Activated CD4-positive, CD25-positive, alpha-beta regulatory T cell (primary cell): ENCODE measurements at regions not wholly inside any gene's neighbourhood (a gene's known extent, or its start where the extent isn't known, plus 50 kb on each side); places are given as distances from the start of the nearest gene placed in this dataset.
"Not testable (repeated sequence)": the region's sequence is repeated elsewhere in the genome, so short reads cannot be mapped to it uniquely, and the experiment has no call there.

Experiments
- DNase-seq, 4 experiments: peaks; one replicate each; lab custom pipeline; 2025; lab: John Stamatoyannopoulos, UW

DNA sequence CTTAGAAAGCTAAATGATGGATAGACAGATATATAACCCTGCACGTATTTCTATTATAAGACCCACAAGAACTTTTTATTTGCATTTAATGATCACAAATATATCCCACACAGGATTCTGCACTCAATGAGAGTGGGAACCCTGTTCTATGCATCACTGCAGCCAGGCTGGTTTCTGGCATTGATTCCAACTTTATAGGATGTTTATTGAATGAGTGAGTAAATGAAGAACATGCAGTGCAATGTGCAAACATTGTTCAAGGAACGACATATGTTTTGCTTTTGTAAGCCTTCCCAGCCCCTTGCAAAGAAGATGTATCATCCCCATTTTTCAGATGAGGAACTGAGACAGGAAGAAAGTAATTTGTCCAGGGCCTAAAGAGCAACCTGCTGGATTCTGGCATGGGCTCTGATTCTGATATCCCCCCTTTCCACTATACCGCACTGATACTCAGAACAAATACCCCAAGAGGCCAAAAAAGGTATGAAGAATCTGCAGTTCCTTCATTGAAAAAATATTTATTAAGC, 246.3 kb downstream of the LACC1 start:
- no peak for DNase-seq

GRCh38 chr13:44128552-44129001, 245.0 kb upstream of the SERP2 start:
- no peak for DNase-seq

GRCh38 chr13:44129418-44129817, 244.2 kb upstream of the SERP2 start:
- no peak for DNase-seq

DNA sequence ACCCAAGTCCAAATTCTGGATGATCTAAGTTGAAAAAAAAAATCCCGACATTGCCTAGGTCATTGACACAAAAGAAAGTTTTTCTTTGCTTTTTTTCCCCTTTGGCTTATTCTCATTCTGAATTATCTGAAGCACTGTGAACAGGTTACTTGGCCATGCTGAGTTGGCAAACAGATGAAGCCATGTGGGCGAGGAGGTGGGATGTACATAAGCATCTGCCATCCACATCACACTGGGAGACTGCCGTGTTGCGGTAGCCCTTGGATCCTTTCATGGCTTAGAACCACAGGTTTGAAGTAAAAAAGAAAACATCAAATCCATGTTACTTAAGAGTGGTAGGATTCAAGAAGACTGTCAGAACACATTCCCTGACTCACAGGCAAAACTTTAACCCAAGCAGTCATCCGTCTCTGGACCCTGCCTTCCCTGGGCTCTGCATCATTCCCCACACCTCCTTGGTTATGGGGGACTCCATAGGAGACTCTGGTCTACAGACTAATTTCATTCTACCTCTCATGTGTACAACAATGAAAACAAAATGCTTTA, 242.5 kb upstream of the SERP2 start:
- DNase-seq = no peak

DNA sequence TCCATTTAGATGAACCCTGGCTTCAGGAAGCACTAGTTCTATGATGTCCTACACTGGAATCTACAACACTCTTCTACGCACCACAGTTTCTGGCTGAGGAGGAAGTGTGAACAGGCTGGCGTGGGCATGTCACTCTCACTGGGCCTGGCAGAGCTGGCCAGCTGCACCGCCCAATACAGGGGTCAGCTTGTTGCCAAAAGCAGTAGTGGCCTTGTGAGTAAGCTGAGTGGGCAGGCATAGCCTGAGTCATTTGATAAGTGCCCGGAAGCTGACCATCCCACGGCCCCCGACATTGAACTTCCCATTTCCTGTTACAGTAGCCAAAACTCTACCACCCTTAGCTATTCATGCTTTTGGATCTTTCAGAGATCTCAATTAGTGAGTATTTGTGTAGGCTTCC, 240.9 kb upstream of the SERP2 start:
- DNase-seq = no peak

- DNase-seq = no peak
Measured at GRCh38 chr13:44133626-44134025, 240.0 kb upstream of the SERP2 start.

DNA sequence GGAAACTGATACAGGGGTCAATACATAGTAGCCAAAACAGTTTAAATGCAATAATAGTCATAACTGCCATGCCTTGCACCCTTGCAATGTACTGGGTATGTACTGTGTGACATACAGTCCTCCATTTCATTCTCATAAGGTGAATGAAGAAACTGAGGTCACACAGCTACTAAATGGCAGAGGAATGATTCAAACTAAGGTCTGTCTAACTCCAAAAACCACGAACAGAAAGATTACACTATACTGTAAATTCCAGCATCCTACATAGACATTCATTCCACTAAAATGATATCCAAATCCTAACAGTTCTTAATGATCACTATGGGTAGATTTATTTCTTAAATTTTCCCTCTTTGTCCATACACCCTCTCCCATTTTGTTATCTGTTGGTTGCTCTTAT, 238.1 kb upstream of the SERP2 start:
- no peak for DNase-seq

GRCh38 chr13:44136696-44137268, 236.8 kb upstream of the SERP2 start:
- no peak for DNase-seq

GRCh38 chr13:44137466-44137865, 236.2 kb upstream of the SERP2 start:
- DNase-seq = no peak

GRCh38 chr13:44140146-44140545, 233.5 kb upstream of the SERP2 start:
- no peak for DNase-seq

DNA sequence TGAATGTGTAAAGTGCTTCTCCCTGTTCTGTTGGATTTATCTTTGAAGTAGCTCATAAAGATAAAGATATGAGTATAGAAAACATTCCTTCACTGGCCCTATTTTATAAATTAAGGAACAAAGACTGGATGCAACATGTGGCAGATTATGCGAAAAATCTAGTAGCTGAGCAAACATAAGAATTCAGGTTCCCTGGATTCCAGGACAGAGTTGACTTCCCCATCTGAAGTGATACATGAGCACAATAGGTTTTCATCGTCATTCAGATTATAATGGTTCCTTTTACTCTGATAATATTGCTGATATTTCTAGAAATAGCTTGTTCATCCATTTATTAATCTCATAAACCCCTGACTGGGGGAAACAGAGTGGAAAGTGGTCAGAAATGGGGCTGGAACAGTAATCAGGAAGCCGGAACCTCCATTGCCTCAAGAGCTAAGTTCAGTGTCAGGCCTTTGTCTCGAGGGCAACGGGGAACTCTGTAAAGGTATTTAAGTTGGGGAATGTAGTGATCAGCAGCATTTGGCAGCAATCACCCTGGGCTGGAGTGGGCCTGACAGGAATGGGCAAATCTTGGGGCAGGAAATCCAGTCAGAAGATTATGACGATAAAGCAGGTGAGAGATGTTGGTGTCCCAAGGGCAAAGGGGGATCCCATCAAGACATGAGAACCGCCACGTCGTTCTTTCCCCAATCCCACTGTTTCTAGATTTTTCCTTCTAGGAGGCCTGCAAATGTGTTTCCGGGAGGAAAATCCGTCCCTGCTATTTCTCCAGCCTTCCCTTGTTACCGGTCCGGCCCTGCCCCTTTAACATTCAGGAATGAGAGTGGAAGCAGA, 232.5 kb upstream of the SERP2 start:
- DNase-seq = no peak

DNA sequence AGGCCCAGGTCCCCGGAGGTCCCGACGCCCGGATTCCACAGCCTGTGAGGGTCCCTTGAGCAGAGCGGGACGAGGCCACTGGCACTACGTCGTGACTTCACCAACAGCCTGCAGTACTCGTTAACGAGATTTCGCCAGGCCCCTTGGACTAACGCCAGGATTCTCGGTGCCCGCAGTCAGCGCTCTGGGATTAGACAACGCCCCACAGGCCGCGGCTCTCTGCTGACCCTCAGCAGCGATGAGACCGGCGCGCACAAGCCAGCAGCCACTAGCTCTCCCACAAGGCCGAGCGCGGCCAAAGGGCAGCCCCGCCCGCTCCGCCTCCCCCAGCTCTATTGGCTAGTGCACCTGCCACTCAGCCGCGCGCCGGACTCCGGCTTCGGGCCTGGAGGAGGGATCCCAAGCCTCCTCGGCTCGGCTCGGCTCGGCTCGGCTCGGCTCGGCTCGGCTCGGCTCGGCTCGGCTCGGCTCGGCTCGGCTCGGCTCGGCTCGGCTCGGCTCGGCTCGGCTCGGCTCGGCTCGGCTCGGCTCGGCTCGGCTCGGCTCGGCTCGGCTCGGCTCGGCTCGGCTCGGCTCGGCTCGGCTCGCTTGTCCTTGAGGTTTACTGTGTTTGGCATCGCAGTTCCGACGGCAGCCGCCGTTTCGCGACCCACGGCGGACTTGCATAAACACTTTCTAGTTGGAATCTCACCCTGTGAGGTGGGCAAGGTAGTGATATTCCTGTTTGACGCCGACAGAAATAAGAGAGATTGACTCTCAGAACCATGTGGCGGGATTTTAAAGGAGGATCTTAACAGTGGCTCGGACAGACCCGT, 231.7 kb upstream of the SERP2 start:
- peak; percentile 81 to 90 (median 85) for DNase-seq

DNA sequence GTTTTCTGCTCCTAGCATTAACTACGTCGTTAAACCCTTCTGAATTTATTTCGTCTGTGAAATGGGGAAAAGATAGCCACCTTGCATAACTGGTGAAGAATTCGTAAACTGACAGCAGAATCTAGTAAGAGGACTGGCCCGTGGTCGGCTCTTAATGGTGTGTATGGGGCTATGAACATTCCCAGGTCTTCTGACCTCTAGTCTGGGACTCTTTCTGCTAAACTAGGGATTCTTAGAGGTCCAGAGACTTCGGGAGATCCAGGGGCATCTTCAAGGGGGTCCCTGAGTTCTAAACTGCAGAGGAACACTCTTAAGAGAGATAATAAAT, 231.1 kb upstream of the SERP2 start:
- DNase-seq = no peak

- no peak for DNase-seq
Measured at GRCh38 chr13:44142941-44143665, 230.5 kb upstream of the SERP2 start.

DNA sequence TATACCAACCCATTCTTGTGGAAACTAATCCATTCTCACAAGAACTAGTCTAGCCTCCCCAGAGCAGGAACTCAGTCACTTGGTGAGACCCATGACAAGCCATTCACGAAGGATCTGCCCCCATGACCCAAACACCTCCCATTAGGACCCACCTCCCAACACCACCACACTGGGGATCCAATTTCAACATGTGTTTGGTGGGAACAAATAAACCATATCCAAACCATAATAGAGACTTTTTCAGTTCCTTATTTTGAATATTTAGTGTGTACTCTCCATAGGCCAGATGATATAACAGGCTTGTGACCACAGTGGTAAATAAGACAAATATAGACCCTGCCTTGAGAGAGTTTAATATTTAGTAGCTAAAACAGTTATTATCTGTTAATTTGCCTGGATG, 227.5 kb upstream of the SERP2 start:
- DNase-seq = no peak

GRCh38 chr13:44147233-44147632, 226.4 kb upstream of the SERP2 start:
- no peak for DNase-seq

GRCh38 chr13:44147648-44148047, 226.0 kb upstream of the SERP2 start:
- no peak for DNase-seq

GRCh38 chr13:44148159-44148914, 225.3 kb upstream of the SERP2 start:
- DNase-seq = no peak

DNA sequence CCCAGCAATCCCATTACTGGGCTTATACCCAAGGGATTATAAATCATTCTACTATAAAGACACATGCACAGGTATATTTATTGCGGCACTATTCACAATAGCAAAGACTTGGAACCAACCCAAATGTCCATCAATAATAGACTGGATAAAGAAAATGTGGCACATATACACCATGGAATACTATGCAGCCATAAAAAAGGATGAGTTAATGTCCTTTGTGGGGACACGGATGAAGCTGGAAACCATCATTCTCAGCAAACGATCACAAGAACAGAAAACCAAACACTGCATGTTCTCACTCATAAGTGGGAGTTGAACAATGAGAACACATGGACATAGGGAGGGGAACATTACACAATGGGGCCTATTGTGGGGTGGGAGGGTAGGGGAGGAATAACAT, 224.4 kb upstream of the SERP2 start:
- DNase-seq = not testable (repeated sequence)

DNA sequence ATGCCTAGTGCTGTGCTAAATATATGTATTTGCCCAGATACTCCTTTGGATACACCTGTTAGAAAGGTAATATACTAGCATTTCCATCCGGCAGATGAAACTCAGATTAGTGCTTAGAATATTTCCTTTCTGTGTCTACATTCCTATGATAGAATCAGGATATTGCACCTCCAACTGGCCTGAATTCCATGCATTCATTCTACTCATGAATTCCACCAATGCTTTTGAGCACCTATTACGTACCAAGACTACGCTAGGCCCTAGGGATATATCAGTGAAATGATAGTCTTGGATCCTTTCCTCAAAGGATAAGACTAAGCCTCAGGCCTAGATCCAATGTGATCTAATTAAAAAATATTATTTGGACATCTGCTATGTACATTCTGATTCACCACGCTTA, 223.8 kb upstream of the SERP2 start:
- no peak for DNase-seq

DNA sequence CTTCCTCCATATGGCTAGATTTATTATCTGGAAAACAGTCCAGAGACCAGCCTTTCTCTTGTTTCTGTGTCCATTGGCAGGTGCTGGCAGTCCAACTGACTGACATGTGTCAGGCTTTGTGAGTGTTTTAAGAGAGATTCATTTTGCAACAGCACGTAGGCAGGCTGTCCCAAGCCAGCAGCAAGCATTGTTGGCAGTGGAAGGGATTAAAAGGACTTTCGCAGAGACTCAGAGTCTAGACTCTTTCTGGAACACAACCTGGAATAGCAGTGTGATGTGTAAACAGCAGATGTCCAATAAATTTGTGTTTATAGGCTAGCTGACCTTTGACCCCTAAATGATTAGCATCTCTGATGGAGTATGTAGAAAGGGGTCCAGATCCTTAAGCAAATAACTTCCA, 222.2 kb upstream of the SERP2 start:
- no peak for DNase-seq
